Sigmoid colon (tissue), 6 donors: ENCODE measurements at regions not wholly inside any gene's neighbourhood (a gene's known extent, or its start where the extent isn't known, plus 50 kb on each side); places are given as distances from the start of the nearest gene placed in this dataset.

Source experiments
- DNase-seq: peaks from one replicate; pipeline ENCODE4 v3.0.0-alpha.2; 2019
- H3K27ac ChIP-seq, 4 donors: fragments of 200-600 bp; sonication (generic); one replicate each; pipeline ENCODE4 v1.5.1; 2016 to 2019; ENCODE audit warnings: mild to moderate bottlenecking in 1 of 4
- H3K27me3 ChIP-seq, 3 donors: fragments of 200-600 bp; sonication (generic); one replicate each; pipeline ENCODE4 v1.5.1; 2019; ENCODE audit warnings: mild to moderate bottlenecking in 1 of 3
- H3K36me3 ChIP-seq, 4 donors: fragments of 200-600 bp; sonication (generic); one replicate each; pipeline ENCODE4 v1.5.1; 2016 to 2019
- H3K4me1 ChIP-seq, 4 donors: fragments of 200-600 bp; sonication (generic); one replicate each; pipeline ENCODE4 v1.5.1; 2017 to 2019
- H3K4me3 ChIP-seq, 4 donors: fragments of 200-600 bp; sonication (generic); one replicate each; pipeline ENCODE4 v1.5.1; 2017 to 2019; ENCODE audit warnings: mild to moderate bottlenecking in 2 of 4, moderate library complexity in 1 of 4
- H3K9me3 ChIP-seq, 4 donors: fragments of 200-600 bp in 3 of 4; sonication (generic) in 3 of 4; one replicate each; pipeline versions ENCODE4 v1.5.1 to v1.6.1; 2013 to 2019
- EP300 ChIP-seq, 4 donors: sonication (generic); formaldehyde crosslinking; IDR thresholded peaks; one replicate each; pipeline ENCODE4 v1.6.1; 2017; ENCODE audit warnings: antibody characterized with exemption in 4 of 4
- POLR2A ChIP-seq, 2 donors: fragments of 450-650 bp; IDR thresholded peaks; one replicate each; pipeline ENCODE4 v1.6.1; 2016; ENCODE audit warnings: antibody characterized with exemption in 2 of 2, mild to moderate bottlenecking in 2 of 2, moderate library complexity in 2 of 2
- POLR2AphosphoS5 ChIP-seq, 4 donors: sonication (generic); formaldehyde crosslinking; IDR thresholded peaks; one replicate each; pipeline ENCODE4 v1.6.1; 2017; ENCODE audit warnings: antibody characterized with exemption in 4 of 4
- WGBS, 2 donors: extraction: QIAGEN DNeasy Blood & Tissue Kit; methylation state at CpG; one replicate each; pipeline ENCODE4 v1.1.7; 2013; 5-methylcytosine and 5-hydroxymethylcytosine counted together
- intact Hi-C: fragments of 100-400 bp; cut with DNase I; formaldehyde crosslinking; loops from one replicate; pipeline ENCODE4 v1.15.1; 2023
- TF ChIP-seq, protein P1 (sequence below), 4 experiments: fragments of 450-650 bp in 3 of 4; fragments of 200-600 bp in 1 of 4; IDR thresholded peaks; one replicate each; pipeline ENCODE4 v1.5.1; 2016 to 2019; ENCODE audit warnings: antibody characterized with exemption in 4 of 4, mild to moderate bottlenecking in 3 of 4, moderate library complexity in 2 of 4
- donor health status: healthy with polysubstance abuse.
- donor health status: healthy.

GRCh38 chr2:19700861-19701585, 200.8 kb downstream of the TTC32 start:
- peaks cover 0 to 11% (median 5%) of the 10 kb centered on the region in 4 donors for H3K9me3 ChIP-seq
- no peaks in the 10 kb centered on the region for H3K36me3 ChIP-seq
- TF ChIP-seq EP300 (IDR thresholded peaks at IDR 0.05) = no peak
- no peak for TF ChIP-seq POLR2AphosphoS5 (IDR thresholded peaks at IDR 0.05)
- no peak for TF ChIP-seq POLR2A (IDR thresholded peaks at IDR 0.05)
- no peaks in the 10 kb centered on the region for H3K27me3 ChIP-seq
- no peak for DNase-seq
- H3K4me1 ChIP-seq = no peaks in the 10 kb centered on the region
- no peak overlapping the region for H3K4me3 ChIP-seq
- no peak overlapping the region for H3K27ac ChIP-seq
- 83 to 87% methylated on average over 10 of the region's 10 CpGs for WGBS, 2 donors
- intact Hi-C loops = no loop called here

- intact Hi-C loops = no loop called here
- H3K36me3 ChIP-seq = no peaks in the 10 kb centered on the region
- 75 to 83% methylated on average over 2 of the region's 2 CpGs for WGBS, 2 donors
- no peak overlapping the region for H3K27ac ChIP-seq
- H3K9me3 ChIP-seq = peaks cover 0 to 11% (median 5%) of the 10 kb centered on the region in 4 donors
- no peak for DNase-seq
- no peaks in the 10 kb centered on the region for H3K4me1 ChIP-seq
- H3K27me3 ChIP-seq = no peaks in the 10 kb centered on the region
- TF ChIP-seq, protein P1, sequence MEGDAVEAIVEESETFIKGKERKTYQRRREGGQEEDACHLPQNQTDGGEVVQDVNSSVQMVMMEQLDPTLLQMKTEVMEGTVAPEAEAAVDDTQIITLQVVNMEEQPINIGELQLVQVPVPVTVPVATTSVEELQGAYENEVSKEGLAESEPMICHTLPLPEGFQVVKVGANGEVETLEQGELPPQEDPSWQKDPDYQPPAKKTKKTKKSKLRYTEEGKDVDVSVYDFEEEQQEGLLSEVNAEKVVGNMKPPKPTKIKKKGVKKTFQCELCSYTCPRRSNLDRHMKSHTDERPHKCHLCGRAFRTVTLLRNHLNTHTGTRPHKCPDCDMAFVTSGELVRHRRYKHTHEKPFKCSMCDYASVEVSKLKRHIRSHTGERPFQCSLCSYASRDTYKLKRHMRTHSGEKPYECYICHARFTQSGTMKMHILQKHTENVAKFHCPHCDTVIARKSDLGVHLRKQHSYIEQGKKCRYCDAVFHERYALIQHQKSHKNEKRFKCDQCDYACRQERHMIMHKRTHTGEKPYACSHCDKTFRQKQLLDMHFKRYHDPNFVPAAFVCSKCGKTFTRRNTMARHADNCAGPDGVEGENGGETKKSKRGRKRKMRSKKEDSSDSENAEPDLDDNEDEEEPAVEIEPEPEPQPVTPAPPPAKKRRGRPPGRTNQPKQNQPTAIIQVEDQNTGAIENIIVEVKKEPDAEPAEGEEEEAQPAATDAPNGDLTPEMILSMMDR (IDR thresholded peaks at IDR 0.05) = no peak
- TF ChIP-seq EP300 (IDR thresholded peaks at IDR 0.05) = no peak
- no peak for TF ChIP-seq POLR2A (IDR thresholded peaks at IDR 0.05)
- TF ChIP-seq POLR2AphosphoS5 (IDR thresholded peaks at IDR 0.05) = no peak
- H3K4me3 ChIP-seq = no peak overlapping the region
Observed at GRCh38 chr2:19697131-19697530, 204.7 kb downstream of the TTC32 start.

- Histone ChIP-seq H3K27me3 (no peaks in the 10 kb centered on the region), H3K4me1 (no peaks in the 10 kb centered on the region), H3K27ac (no peak overlapping the region), H3K4me3 (no peak overlapping the region), H3K9me3 (peaks cover 0 to 11% (median 5%) of the 10 kb centered on the region in 4 donors), H3K36me3 (no peaks in the 10 kb centered on the region)
- WGBS, 2 donors = 65 to 68% methylated on average over 4 of the region's 4 CpGs
- TF ChIP-seq, protein P1 (IDR thresholded peaks at IDR 0.05) = no peak
- TF ChIP-seq POLR2AphosphoS5 (IDR thresholded peaks at IDR 0.05) (no peak), EP300 (IDR thresholded peaks at IDR 0.05) (no peak), POLR2A (IDR thresholded peaks at IDR 0.05) (no peak)
- intact Hi-C loops = no loop called here
- no peak for DNase-seq
Observed at GRCh38 chr2:19695706-19696105, 206.1 kb downstream of the TTC32 start.

- WGBS, 2 donors = 93 to 95% methylated on average over 1 of the region's 1 CpG
- H3K4me1 ChIP-seq = peaks cover 0 to 13% (median 9%) of the 10 kb centered on the region in 4 donors
- no peak overlapping the region for H3K27ac ChIP-seq
- no peak for DNase-seq
- intact Hi-C loops = no loop called here
- H3K27me3 ChIP-seq = no peaks in the 10 kb centered on the region
- TF ChIP-seq POLR2A (IDR thresholded peaks at IDR 0.05) = no peak
- TF ChIP-seq POLR2AphosphoS5 (IDR thresholded peaks at IDR 0.05) = no peak
- TF ChIP-seq, protein P1 (IDR thresholded peaks at IDR 0.05) = no peak
- TF ChIP-seq EP300 (IDR thresholded peaks at IDR 0.05) = no peak
- no peaks in the 10 kb centered on the region for H3K36me3 ChIP-seq
- peaks cover 0 to 2% (median 0%) of the 10 kb centered on the region in 4 donors for H3K9me3 ChIP-seq
- no peak overlapping the region for H3K4me3 ChIP-seq
Observed at GRCh38 chr2:19691892-19692291, 209.9 kb downstream of the TTC32 start.

GRCh38 chr2:19690429-19690828, 211.4 kb downstream of the TTC32 start:
- WGBS, 2 donors = 78 to 82% methylated on average over 3 of the region's 3 CpGs
- Histone ChIP-seq H3K4me1 (peaks cover 0 to 13% (median 9%) of the 10 kb centered on the region in 4 donors), H3K27me3 (no peaks in the 10 kb centered on the region), H3K27ac (no peak overlapping the region), H3K4me3 (no peak overlapping the region), H3K9me3 (no peaks in the 10 kb centered on the region), H3K36me3 (no peaks in the 10 kb centered on the region)
- TF ChIP-seq POLR2A (IDR thresholded peaks at IDR 0.05) = no peak
- DNase-seq = no peak
- intact Hi-C loops = no loop called here
